ENCODE measurements at regions not wholly inside any gene's neighbourhood (a gene's known extent, or its start where the extent isn't known, plus 50 kb on each side); places are given as distances from the start of the nearest gene placed in this dataset.

DNA sequence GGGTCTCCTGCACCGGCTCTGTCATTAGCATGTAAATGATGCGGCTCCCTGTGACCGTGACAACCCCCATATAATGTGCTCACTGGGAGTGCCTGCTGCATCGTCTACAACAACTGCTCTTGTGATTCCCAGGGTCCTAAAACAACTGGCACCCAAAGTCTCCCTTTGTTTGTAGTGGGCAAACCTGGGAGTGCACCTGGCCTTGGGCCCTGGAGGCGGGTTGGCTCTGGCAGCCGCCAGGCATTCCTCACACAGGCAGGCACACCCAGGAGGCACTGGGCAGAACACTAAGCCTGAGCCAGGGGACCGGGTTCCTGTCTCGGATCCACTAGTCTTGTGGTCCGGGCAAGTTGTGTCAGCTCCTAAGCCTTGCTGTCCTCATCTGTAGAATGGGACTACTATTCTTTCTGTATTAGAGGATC, 115.5 kb upstream of the GPR26 start:
- POLR2A ChIA-PET, result no interaction called here
- CTCF ChIA-PET (ENCODE audit: low intra/inter-chr PET ratio), result no interaction called here
- in situ Hi-C loops (cut with MboI) (loop anchor here (5.0 kb wide), 1 partner anchor 508 kb away; no protein-coding TSS in a partner anchor), intact Hi-C loops (cut with micrococcal nuclease) (no loop called here)
- Histone ChIP-seq H2AFZ (ENCODE audit: low read depth, low read length) (no peak overlapping the region), H3K36me3 (ENCODE audit: control insufficient read depth, insufficient read depth, low read length) (no peaks in the 10 kb centered on the region), H3K79me2 (ENCODE audit: control insufficient read depth, insufficient read depth, low read length) (no peaks in the 10 kb centered on the region), H3K4me3 (no peak overlapping the region), H3K9me3 (replicated peaks; ENCODE audit: control insufficient read depth, insufficient read depth, low read depth, low read length) (no peaks in the 10 kb centered on the region), H3K9me1 (ENCODE audit: control insufficient read depth, insufficient read depth, low read length) (no peaks in the 10 kb centered on the region), H4K20me1 (replicated peaks; ENCODE audit: control insufficient read depth, insufficient read depth, low read length) (no peaks in the 10 kb centered on the region), H3K27ac (ENCODE audit: extremely low read depth, low read depth, low read length) (no peak overlapping the region), H3K4me2 (ENCODE audit: insufficient read depth, low read length) (no peak overlapping the region), H3K27me3 (ENCODE audit: control insufficient read depth in 2 of 2, insufficient read depth in 2 of 2, low read length in 2 of 2) (peaks cover 0 to 6% of the 10 kb centered on the region in 2 experiments; a peak in 2 of 5 replicates), H3K9ac (ENCODE audit: insufficient read depth in 1 of 2, low read depth in 2 of 2, low read length in 2 of 2) (no peak overlapping the region), H3K4me1 (replicated peaks in 1 of 2; ENCODE audit: control insufficient read depth in 2 of 2, insufficient read depth in 2 of 2, low read length in 2 of 2) (peaks cover 0 to 2% of the 10 kb centered on the region in 2 experiments; a peak in 1 of 5 replicates)
- no TSS peak for BruUV-seq (replicated peaks)
- WGBS (ENCODE audit: insufficient coverage, low coverage, missing lambda C conversion rate), result 10% methylated on average over 8 of the region's 9 CpGs
- TF ChIP-seq, protein P1, sequence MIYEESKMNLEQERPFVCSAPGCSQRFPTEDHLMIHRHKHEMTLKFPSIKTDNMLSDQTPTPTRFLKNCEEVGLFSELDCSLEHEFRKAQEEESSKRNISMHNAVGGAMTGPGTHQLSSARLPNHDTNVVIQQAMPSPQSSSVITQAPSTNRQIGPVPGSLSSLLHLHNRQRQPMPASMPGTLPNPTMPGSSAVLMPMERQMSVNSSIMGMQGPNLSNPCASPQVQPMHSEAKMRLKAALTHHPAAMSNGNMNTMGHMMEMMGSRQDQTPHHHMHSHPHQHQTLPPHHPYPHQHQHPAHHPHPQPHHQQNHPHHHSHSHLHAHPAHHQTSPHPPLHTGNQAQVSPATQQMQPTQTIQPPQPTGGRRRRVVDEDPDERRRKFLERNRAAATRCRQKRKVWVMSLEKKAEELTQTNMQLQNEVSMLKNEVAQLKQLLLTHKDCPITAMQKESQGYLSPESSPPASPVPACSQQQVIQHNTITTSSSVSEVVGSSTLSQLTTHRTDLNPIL (CRISPR knock-in tag; IDR thresholded peaks at IDR 0.05), result no peak
- TF ChIP-seq, protein P2, sequence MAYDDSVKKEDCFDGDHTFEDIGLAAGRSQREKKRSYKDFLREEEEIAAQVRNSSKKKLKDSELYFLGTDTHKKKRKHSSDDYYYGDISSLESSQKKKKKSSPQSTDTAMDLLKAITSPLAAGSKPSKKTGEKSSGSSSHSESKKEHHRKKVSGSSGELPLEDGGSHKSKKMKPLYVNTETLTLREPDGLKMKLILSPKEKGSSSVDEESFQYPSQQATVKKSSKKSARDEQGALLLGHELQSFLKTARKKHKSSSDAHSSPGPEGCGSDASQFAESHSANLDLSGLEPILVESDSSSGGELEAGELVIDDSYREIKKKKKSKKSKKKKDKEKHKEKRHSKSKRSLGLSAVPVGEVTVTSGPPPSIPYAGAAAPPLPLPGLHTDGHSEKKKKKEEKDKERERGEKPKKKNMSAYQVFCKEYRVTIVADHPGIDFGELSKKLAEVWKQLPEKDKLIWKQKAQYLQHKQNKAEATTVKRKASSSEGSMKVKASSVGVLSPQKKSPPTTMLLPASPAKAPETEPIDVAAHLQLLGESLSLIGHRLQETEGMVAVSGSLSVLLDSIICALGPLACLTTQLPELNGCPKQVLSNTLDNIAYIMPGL (CRISPR knock-in tag; IDR thresholded peaks at IDR 0.05), result no peak
- TF ChIP-seq ZNF77 (CRISPR knock-in tag; IDR thresholded peaks at IDR 0.05), result no peak
- TF ChIP-seq CREB3 (tag; conservative IDR thresholded peaks at IDR 0.05; ENCODE audit: low read depth), result no peak
- TF ChIP-seq, protein P3, sequence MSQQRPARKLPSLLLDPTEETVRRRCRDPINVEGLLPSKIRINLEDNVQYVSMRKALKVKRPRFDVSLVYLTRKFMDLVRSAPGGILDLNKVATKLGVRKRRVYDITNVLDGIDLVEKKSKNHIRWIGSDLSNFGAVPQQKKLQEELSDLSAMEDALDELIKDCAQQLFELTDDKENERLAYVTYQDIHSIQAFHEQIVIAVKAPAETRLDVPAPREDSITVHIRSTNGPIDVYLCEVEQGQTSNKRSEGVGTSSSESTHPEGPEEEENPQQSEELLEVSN (IDR thresholded peaks at IDR 0.05; ENCODE audit: borderline replicate concordance in 1 of 2, extremely low read depth in 1 of 2, insufficient read depth in 1 of 2, insufficient read length in 1 of 2, low read depth in 1 of 2, low read length in 1 of 2, poor library complexity in 1 of 2, severe bottlenecking in 1 of 2), result no peak
- TF ChIP-seq USF1 (CRISPR knock-in tag; IDR thresholded peaks at IDR 0.05), result no peak
- no peak for TF ChIP-seq TAF9B (IDR thresholded peaks at IDR 0.05; ENCODE audit: partially characterized antibody)
- TF ChIP-seq NFE2 (IDR thresholded peaks at IDR 0.05; ENCODE audit: low read depth), result no peak
- no peak for TF ChIP-seq HNRNPL (IDR thresholded peaks at IDR 0.05; ENCODE audit: low read depth, low read length)
- TF ChIP-seq PHB (CRISPR knock-in tag; IDR thresholded peaks at IDR 0.05), result no peak
- no peak for TF ChIP-seq HNRNPLL (IDR thresholded peaks at IDR 0.05; ENCODE audit: low read depth, low read length, poor library complexity, severe bottlenecking)
- TF ChIP-seq, protein P4, sequence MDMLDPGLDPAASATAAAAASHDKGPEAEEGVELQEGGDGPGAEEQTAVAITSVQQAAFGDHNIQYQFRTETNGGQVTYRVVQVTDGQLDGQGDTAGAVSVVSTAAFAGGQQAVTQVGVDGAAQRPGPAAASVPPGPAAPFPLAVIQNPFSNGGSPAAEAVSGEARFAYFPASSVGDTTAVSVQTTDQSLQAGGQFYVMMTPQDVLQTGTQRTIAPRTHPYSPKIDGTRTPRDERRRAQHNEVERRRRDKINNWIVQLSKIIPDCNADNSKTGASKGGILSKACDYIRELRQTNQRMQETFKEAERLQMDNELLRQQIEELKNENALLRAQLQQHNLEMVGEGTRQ (CRISPR knock-in tag; IDR thresholded peaks at IDR 0.05), result no peak
- FAIRE-seq (no peak), DNase-seq (ENCODE audit: extremely low read depth in 1 of 4, low spot score in 3 of 4) (no peak), ATAC-seq (no peak)
